Hematopoietic multipotent progenitor cell treated with erythropoietin and hydrocortisone succinate and interleukin-3 and kit ligand, for 6 days (in vitro differentiated cells): ENCODE measurements at regions not wholly inside any gene's neighbourhood (a gene's known extent, or its start where the extent isn't known, plus 50 kb on each side); places are given as distances from the start of the nearest gene placed in this dataset.
"Not testable (repeated sequence)": the region's sequence is repeated elsewhere in the genome, so short reads cannot be mapped to it uniquely, and the experiment has no call there.

Experiments
- DNase-seq: peaks from one replicate; pipeline ENCODE4 v3.0.0-alpha.2; 2015

- DNase-seq, result no peak
These were observed 74.2 kb downstream of the APOBEC1 start for GRCh38 chr12:7591531-7591930.

DNA sequence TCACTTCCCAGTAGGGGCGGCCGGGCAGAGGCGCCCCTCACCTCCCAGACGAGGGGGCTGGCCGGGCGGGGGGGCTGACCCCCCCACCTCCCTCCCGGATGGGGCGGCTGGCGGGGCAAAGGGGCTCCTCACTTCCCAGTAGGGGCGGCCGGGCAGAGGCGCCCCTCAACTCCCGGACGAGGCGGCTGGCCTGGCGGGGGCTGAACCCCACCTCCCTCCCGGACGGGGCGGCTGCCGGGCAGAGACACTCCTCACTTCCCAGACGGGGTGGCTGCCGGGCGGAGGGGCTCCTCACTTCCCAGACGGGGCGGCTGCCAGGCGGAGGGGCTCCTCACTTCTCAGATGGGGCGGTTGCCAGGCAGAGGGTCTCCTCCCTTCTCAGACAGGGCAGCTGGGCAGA is 75.6 kb downstream of the APOBEC1 start:
- DNase-seq, result not testable (repeated sequence)

DNA sequence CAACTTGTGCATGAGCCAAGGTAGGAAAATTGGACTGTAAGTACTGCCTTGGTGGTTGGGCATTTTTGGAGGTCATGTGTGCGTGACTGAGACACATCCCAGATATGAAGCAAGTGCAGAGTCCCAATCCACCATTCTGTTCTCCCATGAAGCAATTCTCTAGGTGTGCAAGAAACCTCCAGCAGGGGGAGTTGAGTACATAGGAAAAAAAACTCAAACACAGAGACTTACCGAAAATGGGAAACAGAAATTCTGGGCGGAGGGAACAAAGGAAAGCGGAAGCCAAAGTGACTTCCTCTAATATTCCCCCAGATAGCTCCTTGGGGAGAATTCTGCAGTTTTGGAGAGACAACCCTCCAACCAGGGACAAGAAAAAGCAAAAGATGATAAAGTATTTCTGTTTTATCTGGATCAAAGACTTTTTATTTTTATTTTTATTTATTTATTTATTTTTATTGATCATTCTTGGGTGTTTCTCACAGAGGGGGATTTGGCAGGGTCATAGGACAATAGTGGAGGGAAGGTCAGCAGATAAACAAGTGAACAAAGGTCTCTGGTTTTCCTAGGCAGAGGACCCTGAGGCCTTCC is 76.9 kb downstream of the APOBEC1 start:
- peak; percentile 91 for DNase-seq

- DNase-seq, result not testable (repeated sequence)
These were observed 80.6 kb upstream of the CD163 start for GRCh38 chr12:7584137-7584536.

GRCh38 chr12:7583471-7583870 is 79.9 kb upstream of the CD163 start:
- DNase-seq, result no peak

DNA sequence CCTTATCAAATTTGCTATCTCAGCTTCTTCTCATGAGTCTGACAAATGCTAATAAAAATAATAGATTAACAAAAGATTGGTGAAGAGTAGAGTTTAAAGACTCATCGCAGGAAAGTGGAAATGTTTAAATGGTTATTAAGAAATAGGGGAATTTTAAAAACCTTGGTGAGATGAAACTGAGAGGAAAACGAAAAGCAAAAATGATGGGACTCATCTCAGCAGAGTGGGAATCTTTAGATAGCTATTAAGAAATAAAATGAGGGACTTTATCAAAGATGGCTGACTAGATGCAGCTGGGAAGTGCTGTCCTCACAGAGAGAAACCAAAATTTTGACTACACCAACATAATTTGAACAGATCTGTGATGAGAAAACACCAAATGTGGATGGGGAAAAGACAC is 79.2 kb upstream of the CD163 start:
- DNase-seq, result no peak

GRCh38 chr12:7581625-7582024 is 78.0 kb upstream of the CD163 start:
- no peak for DNase-seq

DNA sequence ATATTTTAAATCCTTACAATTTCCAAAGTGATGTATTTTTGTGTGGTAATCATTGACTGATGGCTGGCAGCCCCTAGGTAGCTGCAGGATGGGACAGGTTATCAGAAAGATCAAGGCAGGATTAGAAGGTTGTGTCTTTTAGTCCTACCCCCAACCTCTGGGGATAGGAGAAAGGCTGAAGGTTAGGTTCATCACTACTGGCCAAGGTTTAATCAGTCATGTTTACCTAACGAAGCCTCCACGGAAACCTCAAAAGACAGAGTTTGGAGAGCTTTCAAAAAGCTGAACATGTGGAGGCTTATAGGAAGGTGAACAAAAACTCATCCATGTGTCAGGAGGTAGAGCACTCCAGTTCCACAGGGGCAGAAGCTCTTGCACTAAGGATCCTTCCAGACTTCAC is 77.5 kb upstream of the CD163 start:
- no peak for DNase-seq

GRCh38 chr12:7571257-7571656 is 67.7 kb upstream of the CD163 start:
- no peak for DNase-seq

GRCh38 chr12:7557227-7557626 is 53.6 kb upstream of the CD163 start:
- peak; percentile 51 for DNase-seq

DNA sequence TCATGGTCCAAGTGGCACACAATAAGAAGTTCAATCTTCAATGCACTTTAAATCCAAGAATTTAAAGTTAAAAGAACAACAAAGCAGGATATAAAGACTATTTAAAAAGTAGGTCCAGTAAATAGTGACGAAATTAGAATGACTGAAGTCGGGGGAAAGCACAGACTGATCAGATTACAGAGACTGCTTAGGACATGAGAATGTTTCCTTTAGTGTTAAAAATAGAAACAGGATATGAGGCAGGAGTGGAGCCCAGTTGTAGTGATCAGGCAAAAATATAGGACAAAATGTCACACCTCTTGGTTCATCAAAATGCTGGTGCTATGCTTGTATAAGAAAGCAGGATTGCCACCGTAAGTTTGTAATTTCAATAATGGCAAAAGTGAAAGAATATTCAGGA is 52.2 kb upstream of the CD163 start:
- DNase-seq, result peak; percentile 48

GRCh38 chr12:7554831-7555230 is 51.3 kb upstream of the CD163 start:
- DNase-seq, result not testable (repeated sequence)
